ENCODE measurements at regions not wholly inside any gene's neighbourhood (a gene's known extent, or its start where the extent isn't known, plus 50 kb on each side); places are given as distances from the start of the nearest gene placed in this dataset.

DNA sequence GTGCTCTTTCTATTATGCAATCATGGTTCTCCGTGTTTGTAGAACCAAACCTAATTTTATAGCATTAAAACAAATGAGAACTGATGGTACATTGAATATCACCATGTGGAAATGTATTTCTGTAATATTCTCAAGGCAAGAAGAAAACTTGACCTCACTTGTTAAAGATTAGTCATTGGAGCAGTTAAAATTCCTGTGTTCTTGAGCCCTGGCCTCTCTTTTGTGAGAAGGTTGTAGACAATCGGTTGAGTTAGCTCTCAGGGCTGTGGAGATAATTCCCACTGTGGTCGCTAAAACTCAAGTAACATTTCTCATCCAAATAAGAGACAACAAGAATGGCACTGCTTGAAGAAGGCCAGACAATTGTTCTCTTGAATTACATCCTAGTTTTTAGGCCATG is 216.0 kb upstream of the KLF4 start:
- H3K4me2 ChIP-seq = no peak overlapping the region
- Mint-ChIP-seq H3K4me1 (no peaks in the 10 kb centered on the region), H3K36me3 (ENCODE audit: low read depth) (no peaks in the 10 kb centered on the region)

GRCh38 chr9:107704774-107705173 is 215.2 kb upstream of the KLF4 start:
- H3K27ac Mint-ChIP-seq = no peak overlapping the region
- Histone ChIP-seq H3K4me2 (no peak overlapping the region), H3K27me3 (ENCODE audit: insufficient read depth) (no peaks in the 10 kb centered on the region), H2AFZ (no peak overlapping the region), H3K4me1 (ENCODE audit: insufficient read depth) (no peaks in the 10 kb centered on the region), H3F3A (replicated peaks; ENCODE audit: low read depth) (no peaks in the 10 kb centered on the region), H3K4me3 (no peak overlapping the region), H3K9me2 (ENCODE audit: insufficient read depth) (no peaks in the 10 kb centered on the region), H3K27ac (ENCODE audit: low read depth) (no peak overlapping the region), H3K36me3 (ENCODE audit: insufficient read depth) (no peaks in the 10 kb centered on the region), H4K20me1 (replicated peaks; ENCODE audit: insufficient read depth) (no peaks in the 10 kb centered on the region), H3K79me2 (replicated peaks; ENCODE audit: insufficient read depth) (no peaks in the 10 kb centered on the region)
- DNase-seq (ENCODE audit: low spot score) = no peak
- H3K36me3 Mint-ChIP-seq (ENCODE audit: low read depth) = no peaks in the 10 kb centered on the region
- H3K9me3 Mint-ChIP-seq = no peaks in the 10 kb centered on the region
- no peak for ATAC-seq
- peaks cover 3% of the 10 kb centered on the region for H3K27me3 Mint-ChIP-seq (ENCODE audit: insufficient read depth, low read depth, poor library complexity)
- H3K4me3 Mint-ChIP-seq = no peak overlapping the region
- H3K4me1 Mint-ChIP-seq = no peaks in the 10 kb centered on the region
- no peak for TF ChIP-seq ZNF114 (CRISPR knock-in tag; IDR thresholded peaks at IDR 0.05)
- no peak for TF ChIP-seq NANOG (IDR thresholded peaks at IDR 0.05; ENCODE audit: borderline replicate concordance)
- no peak for TF ChIP-seq ZNF331 (CRISPR knock-in tag; IDR thresholded peaks at IDR 0.05; ENCODE audit: low read depth)
- no peak for TF ChIP-seq ZNF462 (CRISPR knock-in tag; IDR thresholded peaks at IDR 0.05)
- no peak for TF ChIP-seq EZH2phosphoT487 (IDR thresholded peaks at IDR 0.05; ENCODE audit: unreplicated experiment)
- no peak for TF ChIP-seq STAT1 (IDR thresholded peaks at IDR 0.05; ENCODE audit: unreplicated experiment)
- TF ChIP-seq, protein P1, sequence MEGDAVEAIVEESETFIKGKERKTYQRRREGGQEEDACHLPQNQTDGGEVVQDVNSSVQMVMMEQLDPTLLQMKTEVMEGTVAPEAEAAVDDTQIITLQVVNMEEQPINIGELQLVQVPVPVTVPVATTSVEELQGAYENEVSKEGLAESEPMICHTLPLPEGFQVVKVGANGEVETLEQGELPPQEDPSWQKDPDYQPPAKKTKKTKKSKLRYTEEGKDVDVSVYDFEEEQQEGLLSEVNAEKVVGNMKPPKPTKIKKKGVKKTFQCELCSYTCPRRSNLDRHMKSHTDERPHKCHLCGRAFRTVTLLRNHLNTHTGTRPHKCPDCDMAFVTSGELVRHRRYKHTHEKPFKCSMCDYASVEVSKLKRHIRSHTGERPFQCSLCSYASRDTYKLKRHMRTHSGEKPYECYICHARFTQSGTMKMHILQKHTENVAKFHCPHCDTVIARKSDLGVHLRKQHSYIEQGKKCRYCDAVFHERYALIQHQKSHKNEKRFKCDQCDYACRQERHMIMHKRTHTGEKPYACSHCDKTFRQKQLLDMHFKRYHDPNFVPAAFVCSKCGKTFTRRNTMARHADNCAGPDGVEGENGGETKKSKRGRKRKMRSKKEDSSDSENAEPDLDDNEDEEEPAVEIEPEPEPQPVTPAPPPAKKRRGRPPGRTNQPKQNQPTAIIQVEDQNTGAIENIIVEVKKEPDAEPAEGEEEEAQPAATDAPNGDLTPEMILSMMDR (conservative IDR thresholded peaks at IDR 0.05; ENCODE audit: low read depth in 2 of 2) = no peak
- no peak for TF ChIP-seq JUNB (IDR thresholded peaks at IDR 0.05; ENCODE audit: unreplicated experiment)
- no peak for TF ChIP-seq POLR2AphosphoS5 (IDR thresholded peaks at IDR 0.05; ENCODE audit: low read depth)
- no peak for TF ChIP-seq EZH2 (IDR thresholded peaks at IDR 0.05; ENCODE audit: low read depth, unreplicated experiment)
- TF ChIP-seq, protein P2, sequence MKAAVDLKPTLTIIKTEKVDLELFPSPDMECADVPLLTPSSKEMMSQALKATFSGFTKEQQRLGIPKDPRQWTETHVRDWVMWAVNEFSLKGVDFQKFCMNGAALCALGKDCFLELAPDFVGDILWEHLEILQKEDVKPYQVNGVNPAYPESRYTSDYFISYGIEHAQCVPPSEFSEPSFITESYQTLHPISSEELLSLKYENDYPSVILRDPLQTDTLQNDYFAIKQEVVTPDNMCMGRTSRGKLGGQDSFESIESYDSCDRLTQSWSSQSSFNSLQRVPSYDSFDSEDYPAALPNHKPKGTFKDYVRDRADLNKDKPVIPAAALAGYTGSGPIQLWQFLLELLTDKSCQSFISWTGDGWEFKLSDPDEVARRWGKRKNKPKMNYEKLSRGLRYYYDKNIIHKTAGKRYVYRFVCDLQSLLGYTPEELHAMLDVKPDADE (IDR thresholded peaks at IDR 0.05) = no peak
- no peak for TF ChIP-seq CREB1 (CRISPR knock-in tag; IDR thresholded peaks at IDR 0.05; ENCODE audit: low read depth)

More for the DNA sequence above, 216.0 kb upstream of the KLF4 start:
- TF ChIP-seq, protein P2 (IDR thresholded peaks at IDR 0.05) = no peak
- no peak for TF ChIP-seq EZH2 (IDR thresholded peaks at IDR 0.05; ENCODE audit: low read depth, unreplicated experiment)
- no peaks in the 10 kb centered on the region for H3F3A ChIP-seq (replicated peaks; ENCODE audit: low read depth)
- no peaks in the 10 kb centered on the region for H3K4me1 ChIP-seq (ENCODE audit: insufficient read depth)
- H3K4me3 ChIP-seq = no peak overlapping the region
- DNase-seq (ENCODE audit: low spot score) (no peak), ATAC-seq (no peak)
- H3K4me3 Mint-ChIP-seq = no peak overlapping the region
- no peak overlapping the region for H3K27ac Mint-ChIP-seq
- H3K27ac ChIP-seq (ENCODE audit: low read depth) = no peak overlapping the region
- H2AFZ ChIP-seq = no peak overlapping the region
- no peaks in the 10 kb centered on the region for H4K20me1 ChIP-seq (replicated peaks; ENCODE audit: insufficient read depth)
- H3K9me3 Mint-ChIP-seq = no peaks in the 10 kb centered on the region
- H3K36me3 ChIP-seq (ENCODE audit: insufficient read depth) = no peaks in the 10 kb centered on the region
- peaks cover 3% of the 10 kb centered on the region for H3K27me3 Mint-ChIP-seq (ENCODE audit: insufficient read depth, low read depth, poor library complexity)
- no peaks in the 10 kb centered on the region for H3K9me2 ChIP-seq (ENCODE audit: insufficient read depth)
- no peaks in the 10 kb centered on the region for H3K79me2 ChIP-seq (replicated peaks; ENCODE audit: insufficient read depth)
- H3K27me3 ChIP-seq (ENCODE audit: insufficient read depth) = no peaks in the 10 kb centered on the region

All from GM23338 (cell line).